Putamen (tissue), 1 donor: ENCODE measurements at regions not wholly inside any gene's neighbourhood (a gene's known extent, or its start where the extent isn't known, plus 50 kb on each side); places are given as distances from the start of the nearest gene placed in this dataset.

Source experiments
- DNase-seq: peaks from one replicate; pipeline ENCODE4 v3.0.0-alpha.2; 2016; ENCODE audit warnings: low spot score

GRCh38 chr4:176631611-176632010, 161.1 kb downstream of the VEGFC start:
- DNase-seq = no peak
